ENCODE measurements at regions not wholly inside any gene's neighbourhood (a gene's known extent, or its start where the extent isn't known, plus 50 kb on each side); places are given as distances from the start of the nearest gene placed in this dataset.

DNA sequence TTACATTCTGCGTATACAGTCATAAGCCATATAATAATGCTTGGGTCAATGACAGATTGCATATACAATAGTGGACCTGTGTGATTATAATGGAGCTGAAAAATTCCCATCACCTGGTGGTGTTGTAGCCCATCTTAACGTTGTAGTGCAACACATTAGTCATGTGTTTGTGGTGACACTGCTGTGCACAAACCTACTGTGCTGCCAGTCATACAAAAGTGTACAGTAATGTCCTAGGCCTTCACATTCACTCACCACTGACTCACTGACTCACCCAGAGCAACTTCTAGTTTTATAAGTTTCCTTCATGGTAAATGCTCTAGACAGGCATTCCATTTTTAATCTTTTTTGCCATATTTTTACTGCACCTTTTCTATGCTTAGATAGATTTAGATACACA is 194.8 kb upstream of the SEL1L start:
- Histone ChIP-seq H3K4me1 (ENCODE audit: control insufficient read depth in 5 of 5, insufficient read depth in 5 of 5, low read length in 5 of 5) (no peaks in the 10 kb centered on the region), H3K27ac (ENCODE audit: low read depth, low read length) (no peak overlapping the region), H3K36me3 (ENCODE audit: control insufficient read depth in 5 of 5, insufficient read depth in 5 of 5, low read length in 5 of 5) (no peaks in the 10 kb centered on the region), H3K9me3 (ENCODE audit: control insufficient read depth in 5 of 5, low read length in 5 of 5) (no peaks in the 10 kb centered on the region), H3K4me3 (ENCODE audit: low read depth in 1 of 5, low read length in 5 of 5) (no peak overlapping the region), H3K27me3 (ENCODE audit: control insufficient read depth in 5 of 5, insufficient read depth in 4 of 5, low read length in 5 of 5) (no peaks in the 10 kb centered on the region), H3K9ac (ENCODE audit: low read length in 5 of 5) (no peak overlapping the region)

DNA sequence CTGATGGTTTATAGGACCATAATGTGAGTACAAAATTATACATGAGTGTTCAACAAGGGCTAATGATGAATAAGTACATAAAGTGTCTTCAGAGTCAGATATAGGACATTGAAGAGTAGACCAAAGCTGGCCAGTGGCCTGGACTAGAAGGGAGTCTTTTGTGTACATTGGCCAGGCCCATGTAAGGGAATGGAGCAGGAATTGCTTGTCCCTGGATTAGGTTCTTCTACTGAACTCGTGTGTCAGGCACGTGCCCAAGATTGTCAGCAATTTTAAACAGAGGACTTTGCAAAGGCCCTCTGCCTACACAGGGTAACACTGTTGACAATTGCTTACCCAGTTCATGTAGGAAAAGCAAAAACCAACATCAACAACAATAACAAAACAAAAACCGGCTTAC is 196.0 kb upstream of the SEL1L start:
- no peaks in the 10 kb centered on the region for H3K4me1 ChIP-seq (ENCODE audit: control insufficient read depth in 5 of 5, insufficient read depth in 5 of 5, low read length in 5 of 5)
- no peaks in the 10 kb centered on the region for H3K27me3 ChIP-seq (ENCODE audit: control insufficient read depth in 5 of 5, insufficient read depth in 4 of 5, low read length in 5 of 5)
- H3K4me3 ChIP-seq (ENCODE audit: low read depth in 1 of 5, low read length in 5 of 5) = no peak overlapping the region
- H3K9me3 ChIP-seq (ENCODE audit: control insufficient read depth in 5 of 5, low read length in 5 of 5) = no peaks in the 10 kb centered on the region
- H3K9ac ChIP-seq (ENCODE audit: low read length in 5 of 5) = no peak overlapping the region
- no peaks in the 10 kb centered on the region for H3K36me3 ChIP-seq (ENCODE audit: control insufficient read depth in 5 of 5, insufficient read depth in 5 of 5, low read length in 5 of 5)
- no peak overlapping the region for H3K27ac ChIP-seq (ENCODE audit: low read depth, low read length)

DNA sequence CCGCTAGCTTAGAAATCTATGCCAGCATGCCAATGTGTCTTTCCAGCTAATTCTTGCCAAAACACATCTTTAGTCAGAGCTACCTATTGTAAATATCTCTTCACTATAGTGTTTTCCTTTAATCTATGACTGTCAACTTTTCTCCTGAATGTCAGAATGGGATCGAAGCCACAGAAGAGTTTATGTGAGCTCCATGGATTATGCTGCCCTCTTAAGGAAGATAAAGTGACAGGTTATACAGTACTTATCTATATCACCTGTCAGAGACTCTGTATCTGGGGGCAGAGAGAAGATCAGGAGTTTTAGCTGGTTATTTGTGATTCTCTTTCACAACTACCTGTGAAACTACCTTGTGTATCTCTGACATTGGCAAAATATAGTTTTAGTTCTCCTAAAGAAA is 204.3 kb upstream of the SEL1L start:
- no peak overlapping the region for H3K9ac ChIP-seq (ENCODE audit: low read length in 5 of 5)
- no peak overlapping the region for H3K4me3 ChIP-seq (ENCODE audit: low read depth in 1 of 5, low read length in 5 of 5)
- H3K27me3 ChIP-seq (ENCODE audit: control insufficient read depth in 5 of 5, insufficient read depth in 4 of 5, low read length in 5 of 5) = no peaks in the 10 kb centered on the region
- no peaks in the 10 kb centered on the region for H3K9me3 ChIP-seq (ENCODE audit: control insufficient read depth in 5 of 5, low read length in 5 of 5)
- no peaks in the 10 kb centered on the region for H3K36me3 ChIP-seq (ENCODE audit: control insufficient read depth in 5 of 5, insufficient read depth in 5 of 5, low read length in 5 of 5)
- H3K4me1 ChIP-seq (ENCODE audit: control insufficient read depth in 5 of 5, insufficient read depth in 5 of 5, low read length in 5 of 5) = no peaks in the 10 kb centered on the region
- H3K27ac ChIP-seq (ENCODE audit: low read depth, low read length) = no peak overlapping the region

DNA sequence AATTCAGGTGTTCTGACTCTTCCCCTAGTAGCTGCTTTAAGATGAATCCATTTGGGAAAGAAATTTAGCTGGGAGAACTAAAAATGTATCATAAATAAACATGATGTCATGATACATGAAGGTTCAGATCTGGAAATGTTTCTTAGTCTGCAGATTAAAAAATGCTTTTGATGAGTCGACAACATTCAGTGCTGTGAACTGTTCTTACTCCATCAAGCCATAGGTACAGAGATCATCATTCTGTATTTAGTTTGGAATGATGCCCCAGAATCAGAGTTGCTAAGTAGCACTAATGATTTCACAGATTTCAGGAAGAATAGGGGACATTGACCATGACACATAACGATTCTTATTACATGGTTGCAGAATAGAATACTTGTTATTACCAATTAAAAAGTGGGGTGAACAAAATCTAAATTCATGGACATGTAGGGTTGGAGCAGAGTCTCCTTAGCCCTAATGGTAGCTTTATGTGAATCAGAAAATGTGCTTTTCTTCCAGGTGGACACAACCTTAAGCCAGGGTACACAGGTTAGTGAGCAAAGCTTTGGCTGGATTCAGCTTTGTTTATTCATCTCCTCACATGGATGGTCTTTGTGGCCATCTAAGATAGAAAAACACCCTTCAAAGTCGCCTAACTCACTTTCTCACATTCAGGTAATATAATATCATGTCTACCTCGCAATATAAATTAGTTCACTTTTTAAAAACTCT is 205.4 kb upstream of the SEL1L start:
- Histone ChIP-seq H3K4me3 (ENCODE audit: low read depth in 1 of 5, low read length in 5 of 5) (no peak overlapping the region), H3K36me3 (ENCODE audit: control insufficient read depth in 5 of 5, insufficient read depth in 5 of 5, low read length in 5 of 5) (no peaks in the 10 kb centered on the region), H3K9ac (ENCODE audit: low read length in 5 of 5) (no peak overlapping the region), H3K27me3 (ENCODE audit: control insufficient read depth in 5 of 5, insufficient read depth in 4 of 5, low read length in 5 of 5) (no peaks in the 10 kb centered on the region), H3K9me3 (ENCODE audit: control insufficient read depth in 5 of 5, low read length in 5 of 5) (no peaks in the 10 kb centered on the region), H3K27ac (ENCODE audit: low read depth, low read length) (no peak overlapping the region), H3K4me1 (ENCODE audit: control insufficient read depth in 5 of 5, insufficient read depth in 5 of 5, low read length in 5 of 5) (no peaks in the 10 kb centered on the region)

DNA sequence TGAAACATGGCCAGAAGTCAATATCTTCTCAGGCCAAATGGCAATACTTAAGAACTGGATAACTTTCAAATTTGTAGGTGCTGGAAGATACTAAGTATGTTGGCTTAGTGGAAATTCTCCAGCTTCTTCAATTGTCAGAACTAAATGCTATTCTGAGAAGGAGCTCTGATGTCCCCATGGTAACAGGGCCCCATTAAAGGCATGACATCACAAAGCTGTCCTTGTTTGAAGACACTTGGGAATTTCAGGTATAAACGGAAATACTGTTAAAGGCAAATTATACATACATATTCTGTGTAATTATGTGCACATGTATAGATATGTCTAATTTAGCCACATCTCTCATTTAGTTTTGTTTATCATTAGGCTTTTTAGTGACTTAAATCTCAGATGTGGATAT is 210.0 kb upstream of the SEL1L start:
- no peaks in the 10 kb centered on the region for H3K9me3 ChIP-seq (ENCODE audit: control insufficient read depth in 5 of 5, low read length in 5 of 5)
- no peak overlapping the region for H3K9ac ChIP-seq (ENCODE audit: low read length in 5 of 5)
- H3K4me1 ChIP-seq (ENCODE audit: control insufficient read depth in 5 of 5, insufficient read depth in 5 of 5, low read length in 5 of 5) = no peaks in the 10 kb centered on the region
- no peaks in the 10 kb centered on the region for H3K36me3 ChIP-seq (ENCODE audit: control insufficient read depth in 5 of 5, insufficient read depth in 5 of 5, low read length in 5 of 5)
- no peaks in the 10 kb centered on the region for H3K27me3 ChIP-seq (ENCODE audit: control insufficient read depth in 5 of 5, insufficient read depth in 4 of 5, low read length in 5 of 5)
- no peak overlapping the region for H3K4me3 ChIP-seq (ENCODE audit: low read depth in 1 of 5, low read length in 5 of 5)
- no peak overlapping the region for H3K27ac ChIP-seq (ENCODE audit: low read depth, low read length)

DNA sequence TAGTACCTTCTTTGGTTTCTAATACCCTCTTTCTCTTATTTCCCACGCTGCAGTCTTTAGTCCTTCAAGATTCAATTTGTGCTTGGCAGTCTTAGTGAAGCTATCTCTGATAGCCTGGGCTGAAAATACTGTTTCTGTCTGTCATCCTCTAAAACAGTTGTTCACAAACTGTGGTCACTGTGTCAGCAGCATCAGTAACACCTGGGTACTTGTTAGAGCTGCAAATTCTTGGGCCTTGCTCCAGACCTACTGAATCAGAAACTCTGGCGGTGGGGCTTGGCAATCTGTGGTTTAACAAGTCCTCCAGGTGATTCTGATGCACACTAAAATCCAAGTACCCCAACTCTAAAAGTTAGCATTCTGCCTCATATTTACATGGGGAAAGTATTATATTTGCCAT is 217.5 kb upstream of the SEL1L start:
- Histone ChIP-seq H3K9ac (ENCODE audit: low read length in 5 of 5) (no peak overlapping the region), H3K27ac (ENCODE audit: low read depth, low read length) (no peak overlapping the region), H3K9me3 (ENCODE audit: control insufficient read depth in 5 of 5, low read length in 5 of 5) (no peaks in the 10 kb centered on the region), H3K36me3 (ENCODE audit: control insufficient read depth in 5 of 5, insufficient read depth in 5 of 5, low read length in 5 of 5) (no peaks in the 10 kb centered on the region), H3K27me3 (ENCODE audit: control insufficient read depth in 5 of 5, insufficient read depth in 4 of 5, low read length in 5 of 5) (no peaks in the 10 kb centered on the region), H3K4me1 (ENCODE audit: control insufficient read depth in 5 of 5, insufficient read depth in 5 of 5, low read length in 5 of 5) (no peaks in the 10 kb centered on the region), H3K4me3 (ENCODE audit: low read depth in 1 of 5, low read length in 5 of 5) (no peak overlapping the region)

DNA sequence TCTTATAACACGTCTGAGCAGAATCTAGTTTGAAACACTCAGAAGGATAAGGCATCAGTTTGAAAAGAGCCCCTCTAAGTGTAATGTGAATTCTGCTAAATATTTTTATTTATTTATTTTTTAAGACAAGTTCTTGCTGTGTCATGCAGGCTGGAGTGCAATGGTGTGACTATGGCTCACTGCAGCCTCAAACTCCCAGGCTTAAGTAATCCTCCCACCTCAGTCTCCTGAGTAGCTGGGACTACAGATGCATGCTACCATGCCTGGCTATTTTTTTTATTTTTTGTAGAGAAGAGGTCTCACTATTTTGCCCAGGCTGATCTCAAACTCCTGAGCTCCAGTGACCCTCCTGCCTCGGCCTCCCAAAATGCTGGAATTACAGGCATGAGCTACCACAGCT is 225.9 kb upstream of the SEL1L start:
- no peaks in the 10 kb centered on the region for H3K36me3 ChIP-seq (ENCODE audit: control insufficient read depth in 5 of 5, insufficient read depth in 5 of 5, low read length in 5 of 5)
- no peak overlapping the region for H3K9ac ChIP-seq (ENCODE audit: low read length in 5 of 5)
- H3K4me3 ChIP-seq (ENCODE audit: low read depth in 1 of 5, low read length in 5 of 5) = no peak overlapping the region
- no peaks in the 10 kb centered on the region for H3K27me3 ChIP-seq (ENCODE audit: control insufficient read depth in 5 of 5, insufficient read depth in 4 of 5, low read length in 5 of 5)
- H3K27ac ChIP-seq (ENCODE audit: low read depth, low read length) = no peak overlapping the region
- H3K9me3 ChIP-seq (ENCODE audit: control insufficient read depth in 5 of 5, low read length in 5 of 5) = no peaks in the 10 kb centered on the region
- peaks cover 0 to 4% (median 0%) of the 10 kb centered on the region in 5 donors for H3K4me1 ChIP-seq (ENCODE audit: control insufficient read depth in 5 of 5, insufficient read depth in 5 of 5, low read length in 5 of 5)

DNA sequence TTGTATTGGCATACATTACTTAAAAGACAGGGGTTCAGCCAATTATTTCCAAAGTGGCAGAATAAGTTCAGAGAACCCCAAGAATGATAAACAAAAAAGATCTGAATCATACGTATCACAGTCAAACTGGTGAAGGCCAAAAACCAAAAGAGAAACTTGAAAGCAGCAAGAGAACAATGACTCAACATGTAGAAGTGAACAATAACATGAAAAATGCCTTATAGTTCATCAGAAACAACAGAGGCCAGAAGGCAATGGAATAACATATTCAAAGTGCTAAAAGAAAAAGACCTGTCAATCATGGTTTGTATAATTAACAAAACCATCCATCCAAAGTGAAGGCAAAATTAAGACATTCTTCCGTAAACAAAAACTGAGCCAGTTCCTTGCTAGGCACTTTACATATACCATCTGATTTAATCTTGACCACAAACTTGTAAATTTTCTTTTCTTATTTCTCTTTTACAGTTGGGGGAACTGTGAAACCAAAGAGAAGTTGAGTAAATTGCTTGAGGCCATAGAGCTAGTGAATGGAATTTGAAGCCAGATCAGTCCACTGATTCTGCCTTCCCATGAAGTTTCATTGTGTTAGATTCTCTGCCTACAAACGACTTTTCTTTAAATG is 232.1 kb upstream of the SEL1L start:
- H3K36me3 ChIP-seq (ENCODE audit: control insufficient read depth in 5 of 5, insufficient read depth in 5 of 5, low read length in 5 of 5) = no peaks in the 10 kb centered on the region
- no peaks in the 10 kb centered on the region for H3K9me3 ChIP-seq (ENCODE audit: control insufficient read depth in 5 of 5, low read length in 5 of 5)
- H3K4me1 ChIP-seq (ENCODE audit: control insufficient read depth in 5 of 5, insufficient read depth in 5 of 5, low read length in 5 of 5) = no peaks in the 10 kb centered on the region
- H3K4me3 ChIP-seq (ENCODE audit: low read depth in 1 of 5, low read length in 5 of 5) = no peak overlapping the region
- H3K27ac ChIP-seq (ENCODE audit: low read depth, low read length) = no peak overlapping the region
- H3K9ac ChIP-seq (ENCODE audit: low read length in 5 of 5) = no peak overlapping the region
- no peaks in the 10 kb centered on the region for H3K27me3 ChIP-seq (ENCODE audit: control insufficient read depth in 5 of 5, insufficient read depth in 4 of 5, low read length in 5 of 5)

DNA sequence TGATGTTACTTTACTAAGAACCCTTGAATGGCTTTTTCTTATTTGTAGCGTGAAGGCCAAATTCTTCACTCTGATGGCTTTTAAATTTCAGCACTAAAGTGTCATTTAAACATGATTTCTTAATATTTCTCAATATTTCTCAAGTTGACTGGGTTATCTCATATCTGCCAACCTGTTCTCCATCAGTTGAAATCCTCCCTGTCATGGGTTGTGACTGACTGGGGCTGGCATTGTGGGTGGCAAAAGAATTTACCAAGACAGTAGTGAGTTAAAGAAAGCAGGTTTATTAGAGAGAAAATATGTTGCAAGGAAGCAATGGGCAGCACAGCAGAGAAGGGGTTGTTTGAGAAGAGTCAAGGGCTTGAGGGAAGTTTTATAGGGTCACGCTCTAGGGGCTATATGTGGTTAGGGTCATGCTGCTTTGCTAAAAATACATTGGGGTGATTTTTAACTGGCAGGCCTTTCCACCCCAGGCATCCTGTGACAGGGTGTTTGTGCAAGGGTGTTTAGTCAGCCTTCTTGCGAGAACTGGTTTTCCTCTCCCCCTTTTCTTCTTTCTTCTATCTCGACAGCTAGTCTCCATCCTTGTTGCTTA is 232.8 kb upstream of the SEL1L start:
- no peak overlapping the region for H3K4me3 ChIP-seq (ENCODE audit: low read depth in 1 of 5, low read length in 5 of 5)
- no peaks in the 10 kb centered on the region for H3K36me3 ChIP-seq (ENCODE audit: control insufficient read depth in 5 of 5, insufficient read depth in 5 of 5, low read length in 5 of 5)
- no peaks in the 10 kb centered on the region for H3K9me3 ChIP-seq (ENCODE audit: control insufficient read depth in 5 of 5, low read length in 5 of 5)
- H3K27ac ChIP-seq (ENCODE audit: low read depth, low read length) = no peak overlapping the region
- H3K27me3 ChIP-seq (ENCODE audit: control insufficient read depth in 5 of 5, insufficient read depth in 4 of 5, low read length in 5 of 5) = no peaks in the 10 kb centered on the region
- H3K4me1 ChIP-seq (ENCODE audit: control insufficient read depth in 5 of 5, insufficient read depth in 5 of 5, low read length in 5 of 5) = peaks cover 0 to 1% (median 0%) of the 10 kb centered on the region in 5 donors
- no peak overlapping the region for H3K9ac ChIP-seq (ENCODE audit: low read length in 5 of 5)

DNA sequence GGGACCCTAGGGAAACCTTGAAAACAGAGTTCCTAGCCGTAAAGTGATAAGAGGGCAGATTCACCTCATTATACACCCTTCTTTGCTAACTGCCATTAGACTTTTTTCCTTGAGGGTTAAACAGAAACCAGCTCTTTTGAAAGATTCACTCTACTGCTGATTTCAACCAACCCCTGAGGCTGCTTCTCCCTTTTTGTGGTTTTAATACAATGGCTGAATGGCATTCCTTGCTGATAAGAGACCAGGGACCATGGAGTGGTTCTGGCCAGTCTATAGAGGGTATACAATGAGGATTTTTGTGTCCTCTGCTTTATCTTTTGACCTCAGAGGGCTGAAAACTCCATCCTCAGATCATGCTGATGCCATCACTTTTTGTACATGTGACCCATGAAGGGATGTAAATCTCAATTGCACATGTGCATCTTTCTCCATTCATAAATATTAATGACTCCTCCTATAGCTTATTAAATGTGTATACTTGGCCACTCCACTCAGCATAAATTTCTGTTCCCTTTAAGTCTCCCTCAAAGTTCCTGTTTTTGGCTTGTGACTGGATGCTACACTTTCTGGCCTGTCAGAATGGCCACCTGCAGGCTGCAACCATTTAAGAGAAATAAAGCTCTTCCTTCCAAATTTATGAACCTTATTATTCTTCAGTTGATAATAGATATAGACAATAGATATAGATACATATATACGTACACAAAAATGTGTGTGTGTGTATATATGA is 233.8 kb upstream of the SEL1L start:
- Histone ChIP-seq H3K4me1 (ENCODE audit: control insufficient read depth in 5 of 5, insufficient read depth in 5 of 5, low read length in 5 of 5) (peaks cover 0 to 2% (median 0%) of the 10 kb centered on the region in 5 donors), H3K27me3 (ENCODE audit: control insufficient read depth in 5 of 5, insufficient read depth in 4 of 5, low read length in 5 of 5) (no peaks in the 10 kb centered on the region), H3K9me3 (ENCODE audit: control insufficient read depth in 5 of 5, low read length in 5 of 5) (no peaks in the 10 kb centered on the region), H3K27ac (ENCODE audit: low read depth, low read length) (no peak overlapping the region), H3K4me3 (ENCODE audit: low read depth in 1 of 5, low read length in 5 of 5) (no peak overlapping the region), H3K36me3 (ENCODE audit: control insufficient read depth in 5 of 5, insufficient read depth in 5 of 5, low read length in 5 of 5) (no peaks in the 10 kb centered on the region), H3K9ac (ENCODE audit: low read length in 5 of 5) (no peak overlapping the region)
